Panc1 (cell line): ENCODE measurements at regions not wholly inside any gene's neighbourhood (a gene's known extent, or its start where the extent isn't known, plus 50 kb on each side); places are given as distances from the start of the nearest gene placed in this dataset.

Experiments
- ATAC-seq: fragments of 200-7000 bp; cut with Tn5 transposase; 2 replicates; pipeline ENCODE4 v1.9.1; 2020; ENCODE audit warnings: mild to moderate bottlenecking, moderate library complexity
- BruUV-seq: library from RNA; stranded (reverse); fragments of 400-500 nt; replicated peaks from 2 replicates; lab custom pipeline; 2021; lab: Mats Ljungman, UMichigan
- CTCF ChIA-PET: fragments of 300-600 bp; sonication (Branson Sonifier 250); formaldehyde crosslinking; loops from one replicate; lab custom pipeline; 2022; ENCODE audit warnings: antibody characterized with exemption; lab: Charles Lee
- POLR2A ChIA-PET: fragments of 300-600 bp; sonication (Branson Sonifier 250); formaldehyde crosslinking; loops from one replicate; lab custom pipeline; 2022; ENCODE audit warnings: antibody characterized with exemption; lab: Charles Lee
- DNase-seq: peaks from one replicate; pipeline ENCODE4 v3.0.0-alpha.2; 2010; ENCODE audit warnings: low read depth, low spot score
- H3K27ac ChIP-seq: 2 replicates; pipeline ENCODE4 v1.5.1; 2011; ENCODE audit warnings: mild to moderate bottlenecking, low read length, inconsistent platforms
- H3K27me3 ChIP-seq: fragments of 200-500 bp; sonication (Bioruptor generic); 2 replicates; pipeline ENCODE4 v1.6.0; 2014; ENCODE audit warnings: low read length, inconsistent platforms; ENCODE audit not compliant: control insufficient read depth, insufficient read depth
- H3K36me3 ChIP-seq: fragments of 200-500 bp; sonication (Bioruptor generic); 2 replicates; pipeline ENCODE4 v1.5.1; 2014; ENCODE audit warnings: inconsistent platforms, mild to moderate bottlenecking, low read length, moderate library complexity; ENCODE audit not compliant: control insufficient read depth, insufficient read depth
- H3K4me1 ChIP-seq: 2 replicates; pipeline ENCODE4 v1.5.1; 2011; ENCODE audit warnings: inconsistent platforms, mild to moderate bottlenecking, low read length, moderate library complexity; ENCODE audit not compliant: control insufficient read depth, insufficient read depth
- H3K4me3 ChIP-seq, 2 experiments: 2 replicates each; pipeline ENCODE4 v1.5.1; 2011 to 2012; ENCODE audit warnings: low read depth in 2 of 2, low read length in 2 of 2, mild to moderate bottlenecking in 2 of 2, inconsistent platforms in 1 of 2, moderate library complexity in 1 of 2
- H3K9me3 ChIP-seq: fragments of 200-500 bp; sonication (Bioruptor generic); 2 replicates; pipeline ENCODE4 v1.5.1; 2014; ENCODE audit warnings: low read depth, mild to moderate bottlenecking, inconsistent platforms, low read length, moderate library complexity; ENCODE audit not compliant: control insufficient read depth, insufficient read depth
- CTCF ChIP-seq: fragments of 450-650 bp; IDR thresholded peaks from 2 replicates; pipeline ENCODE4 v1.5.1; 2017; ENCODE audit warnings: mild to moderate bottlenecking
- POLR2AphosphoS5 ChIP-seq: IDR thresholded peaks from 2 replicates; pipeline ENCODE4 v1.6.1; 2012; ENCODE audit warnings: mild to moderate bottlenecking, low read depth, low read length, moderate library complexity
- SIN3A ChIP-seq: IDR thresholded peaks from 2 replicates; pipeline ENCODE4 v1.6.1; 2012; ENCODE audit warnings: low read depth, mild to moderate bottlenecking, low read length, moderate library complexity, borderline replicate concordance; ENCODE audit not compliant: insufficient read depth
- TCF7L2 ChIP-seq: IDR thresholded peaks from 2 replicates; pipeline ENCODE4 v1.6.1; 2011; ENCODE audit warnings: mild to moderate bottlenecking, low read depth, low read length, inconsistent platforms
- in situ Hi-C: cut with HindIII; loops from 2 replicates; pipeline ENCODE4 v1.10.0; 2016; ENCODE audit warnings: low sequenced_read_pairs, low pct_unique_long_range_greater_than_20kb
- intact Hi-C: fragments of 100-400 bp; cut with micrococcal nuclease; formaldehyde crosslinking; loops from one replicate; pipeline ENCODE4 v1.10.0; 2022; ENCODE audit not compliant: unreplicated experiment
- TF ChIP-seq, protein P1 (sequence below), 2 experiments: IDR thresholded peaks; 2 replicates each; pipeline ENCODE4 v1.6.1; 2011 to 2012; ENCODE audit warnings: low read depth in 2 of 2, control low read depth in 1 of 2, low read length in 1 of 2, mild to moderate bottlenecking in 1 of 2, moderate library complexity in 1 of 2; ENCODE audit not compliant: insufficient read depth in 1 of 2

GRCh38 chr9:6134661-6135180 is 80.9 kb upstream of the IL33 start:
- ATAC-seq (no peak), DNase-seq (no peak)
- H3K27me3 ChIP-seq: no peaks in the 10 kb centered on the region
- no TSS peak for BruUV-seq
- H3K4me1 ChIP-seq: no peaks in the 10 kb centered on the region
- intact Hi-C loops (no loop called here), in situ Hi-C loops (no loop called here)
- no peak overlapping the region for H3K27ac ChIP-seq
- ChIA-PET POLR2A (no interaction called here), CTCF (no interaction called here)
- H3K36me3 ChIP-seq: no peaks in the 10 kb centered on the region
- H3K4me3 ChIP-seq: no peak overlapping the region
- H3K9me3 ChIP-seq: no peaks in the 10 kb centered on the region
- no peak for TF ChIP-seq POLR2AphosphoS5

GRCh38 chr9:6133346-6134063 is 82.1 kb upstream of the IL33 start:
- BruUV-seq: no TSS peak
- DNase-seq (no peak), ATAC-seq (no peak)
- ChIA-PET CTCF (interaction anchor here (0.7 kb wide), 1 partner anchor 43 kb away, joined by 3 read pairs; no protein-coding TSS in a partner anchor), POLR2A (no interaction called here)
- H3K4me1 ChIP-seq: no peaks in the 10 kb centered on the region
- TF ChIP-seq POLR2AphosphoS5 (no peak), TCF7L2 (no peak), CTCF (no peak), SIN3A (no peak)
- TF ChIP-seq, protein P1, sequence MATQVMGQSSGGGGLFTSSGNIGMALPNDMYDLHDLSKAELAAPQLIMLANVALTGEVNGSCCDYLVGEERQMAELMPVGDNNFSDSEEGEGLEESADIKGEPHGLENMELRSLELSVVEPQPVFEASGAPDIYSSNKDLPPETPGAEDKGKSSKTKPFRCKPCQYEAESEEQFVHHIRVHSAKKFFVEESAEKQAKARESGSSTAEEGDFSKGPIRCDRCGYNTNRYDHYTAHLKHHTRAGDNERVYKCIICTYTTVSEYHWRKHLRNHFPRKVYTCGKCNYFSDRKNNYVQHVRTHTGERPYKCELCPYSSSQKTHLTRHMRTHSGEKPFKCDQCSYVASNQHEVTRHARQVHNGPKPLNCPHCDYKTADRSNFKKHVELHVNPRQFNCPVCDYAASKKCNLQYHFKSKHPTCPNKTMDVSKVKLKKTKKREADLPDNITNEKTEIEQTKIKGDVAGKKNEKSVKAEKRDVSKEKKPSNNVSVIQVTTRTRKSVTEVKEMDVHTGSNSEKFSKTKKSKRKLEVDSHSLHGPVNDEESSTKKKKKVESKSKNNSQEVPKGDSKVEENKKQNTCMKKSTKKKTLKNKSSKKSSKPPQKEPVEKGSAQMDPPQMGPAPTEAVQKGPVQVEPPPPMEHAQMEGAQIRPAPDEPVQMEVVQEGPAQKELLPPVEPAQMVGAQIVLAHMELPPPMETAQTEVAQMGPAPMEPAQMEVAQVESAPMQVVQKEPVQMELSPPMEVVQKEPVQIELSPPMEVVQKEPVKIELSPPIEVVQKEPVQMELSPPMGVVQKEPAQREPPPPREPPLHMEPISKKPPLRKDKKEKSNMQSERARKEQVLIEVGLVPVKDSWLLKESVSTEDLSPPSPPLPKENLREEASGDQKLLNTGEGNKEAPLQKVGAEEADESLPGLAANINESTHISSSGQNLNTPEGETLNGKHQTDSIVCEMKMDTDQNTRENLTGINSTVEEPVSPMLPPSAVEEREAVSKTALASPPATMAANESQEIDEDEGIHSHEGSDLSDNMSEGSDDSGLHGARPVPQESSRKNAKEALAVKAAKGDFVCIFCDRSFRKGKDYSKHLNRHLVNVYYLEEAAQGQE (IDR thresholded peaks at IDR 0.05; ENCODE audit: insufficient read depth in 1 of 2, low read depth in 2 of 2, low read length in 1 of 2): no peak
- in situ Hi-C loops: no loop called here
- no peak overlapping the region for H3K27ac ChIP-seq
- H3K4me3 ChIP-seq: no peak overlapping the region
- H3K9me3 ChIP-seq: no peaks in the 10 kb centered on the region
- no peaks in the 10 kb centered on the region for H3K36me3 ChIP-seq
- H3K27me3 ChIP-seq: no peaks in the 10 kb centered on the region
- intact Hi-C loops: no loop called here

- intact Hi-C loops (no loop called here), in situ Hi-C loops (no loop called here)
- Histone ChIP-seq H3K36me3 (no peaks in the 10 kb centered on the region), H3K27me3 (no peaks in the 10 kb centered on the region), H3K9me3 (no peaks in the 10 kb centered on the region), H3K4me1 (no peaks in the 10 kb centered on the region), H3K4me3 (no peak overlapping the region), H3K27ac (no peak overlapping the region)
- POLR2A ChIA-PET: no interaction called here
- no peak for TF ChIP-seq SIN3A
- CTCF ChIA-PET: no interaction called here
- no peak for DNase-seq
- no TSS peak for BruUV-seq
- ATAC-seq: no peak
Measured at GRCh38 chr9:6132650-6133049, 83.0 kb upstream of the IL33 start.
